Stomach (tissue), 8 donors: ENCODE measurements at regions not wholly inside any gene's neighbourhood (a gene's known extent, or its start where the extent isn't known, plus 50 kb on each side); places are given as distances from the start of the nearest gene placed in this dataset.

Experiments
- DNase-seq, 2 donors: peaks; one replicate each; pipeline versions ENCODE4 v3.0.0 to v3.0.0-alpha.2; 2013 to 2019
- H3K27ac ChIP-seq, 5 donors: fragments of 200-600 bp in 4 of 5; sonication (generic) in 4 of 5; one replicate each; pipeline ENCODE4 v1.5.1; 2013 to 2019; ENCODE audit warnings: mild to moderate bottlenecking in 1 of 5, moderate library complexity in 1 of 5
- H3K27me3 ChIP-seq, 3 donors: fragments of 200-600 bp; sonication (generic); one replicate each; pipeline ENCODE4 v1.5.1; 2017 to 2019; ENCODE audit warnings: mixed run types in 1 of 3
- H3K36me3 ChIP-seq, 4 donors: fragments of 200-600 bp; sonication (generic); 1 replicate in 3 of 4; 2 replicates in 1 of 4; pipeline ENCODE4 v1.5.1; 2016 to 2019
- H3K4me1 ChIP-seq, 4 donors: fragments of 200-600 bp; sonication (generic); one replicate each; pipeline ENCODE4 v1.5.1; 2016 to 2019
- H3K4me3 ChIP-seq, 4 donors: fragments of 200-600 bp; sonication (generic) in 3 of 4; one replicate each; pipeline ENCODE4 v1.5.1; 2016 to 2019; ENCODE audit warnings: mild to moderate bottlenecking in 1 of 4
- H3K9me3 ChIP-seq, 4 donors: fragments of 200-600 bp; sonication (generic); one replicate each; pipeline ENCODE4 v1.5.1; 2016 to 2019
- CTCF ChIP-seq, 7 experiments: fragments of 450-650 bp in 4 of 7; fragments of 200-600 bp in 3 of 7; sonication (generic) in 3 of 7; IDR thresholded peaks; one replicate each; pipeline ENCODE4 v1.5.1; 2016 to 2019; ENCODE audit warnings: antibody characterized with exemption in 7 of 7, control low read depth in 2 of 7, mild to moderate bottlenecking in 1 of 7
- EP300 ChIP-seq: sonication (generic); formaldehyde crosslinking; IDR thresholded peaks from one replicate; pipeline ENCODE4 v1.6.1; 2017; ENCODE audit warnings: antibody characterized with exemption
- POLR2A ChIP-seq, 4 donors: fragments of 450-650 bp; IDR thresholded peaks; one replicate each; pipeline ENCODE4 v1.6.1; 2016; ENCODE audit warnings: antibody characterized with exemption in 4 of 4, control low read depth in 2 of 4, mild to moderate bottlenecking in 1 of 4, moderate library complexity in 1 of 4
- POLR2AphosphoS5 ChIP-seq, 3 donors: sonication (generic); formaldehyde crosslinking; IDR thresholded peaks; one replicate each; pipeline ENCODE4 v1.6.1; 2016; ENCODE audit warnings: antibody characterized with exemption in 3 of 3
- WGBS, 5 donors: extraction: QIAGEN DNeasy Blood & Tissue Kit in 3 of 5; methylation state at CpG; one replicate each; pipeline versions ENCODE4 v1.1.5 to v1.1.7; 2013 to 2018; 5-methylcytosine and 5-hydroxymethylcytosine counted together
- intact Hi-C: fragments of 100-400 bp; cut with DNase I; formaldehyde crosslinking; loops from one replicate; pipeline ENCODE4 v1.15.1; 2023; ENCODE audit warnings: low total_unique reads
- donor health status: healthy with polysubstance abuse.
- donor health status: Bipolar disorder and iron deficiency.
- donor health status: healthy.

- H3K4me1 ChIP-seq: peaks cover 0 to 11% (median 0%) of the 10 kb centered on the region in 4 donors
Measured at GRCh38 chr9:134245179-134245578, 80.8 kb upstream of the RNU6ATAC start.

GRCh38 chr9:134247918-134248631 lies 78.2 kb upstream of the RXRA start:
- Histone ChIP-seq H3K27ac (no peak overlapping the region), H3K4me1 (peaks cover 0 to 11% (median 0%) of the 10 kb centered on the region in 4 donors), H3K4me3 (no peak overlapping the region), H3K27me3 (no peaks in the 10 kb centered on the region), H3K9me3 (peaks cover 0 to 17% (median 12%) of the 10 kb centered on the region in 4 donors), H3K36me3 (no peaks in the 10 kb centered on the region)
- 82 to 95% (median 94%) methylated on average over 5 of the region's 5 CpGs for WGBS, 5 donors
- TF ChIP-seq POLR2AphosphoS5 (IDR thresholded peaks at IDR 0.05) (no peak), CTCF (IDR thresholded peaks at IDR 0.05) (no peak), EP300 (no peak), POLR2A (IDR thresholded peaks at IDR 0.05) (no peak)
- intact Hi-C loops: no loop called here
- DNase-seq: no peak

More at GRCh38 chr9:134245179-134245578, 80.8 kb upstream of the RNU6ATAC start:
- WGBS, 5 donors: 65 to 88% (median 78%) methylated on average over 10 to 11 of the region's 11 CpGs
- no peak overlapping the region for H3K4me3 ChIP-seq
- intact Hi-C loops: no loop called here
- H3K9me3 ChIP-seq: peaks cover 0 to 17% (median 12%) of the 10 kb centered on the region in 4 donors
- peaks cover 0 to 25% (median 0%) of the 10 kb centered on the region in 3 donors for H3K27me3 ChIP-seq
- no peaks in the 10 kb centered on the region for H3K36me3 ChIP-seq
- no peak for DNase-seq
- TF ChIP-seq POLR2AphosphoS5 (IDR thresholded peaks at IDR 0.05): no peak
- no peak for TF ChIP-seq POLR2A (IDR thresholded peaks at IDR 0.05)
- no peak for TF ChIP-seq EP300
- TF ChIP-seq CTCF (IDR thresholded peaks at IDR 0.05): no peak
- no peak overlapping the region for H3K27ac ChIP-seq

- Histone ChIP-seq H3K9me3 (peaks cover 0 to 17% (median 12%) of the 10 kb centered on the region in 4 donors), H3K4me1 (peaks cover 0 to 6% (median 0%) of the 10 kb centered on the region in 4 donors), H3K27me3 (no peaks in the 10 kb centered on the region), H3K27ac (no peak overlapping the region), H3K4me3 (no peak overlapping the region), H3K36me3 (no peaks in the 10 kb centered on the region)
- WGBS, 5 donors: 84 to 88% (median 86%) methylated on average over 27 to 33 of the region's 33 CpGs
- intact Hi-C loops: no loop called here
- no peak for DNase-seq
- TF ChIP-seq EP300: no peak
- TF ChIP-seq CTCF (IDR thresholded peaks at IDR 0.05): no peak
Measured at GRCh38 chr9:134251296-134252069, 74.8 kb upstream of the RXRA start.

GRCh38 chr9:134252084-134252830 lies 74.0 kb upstream of the RXRA start:
- peaks cover 0 to 16% (median 11%) of the 10 kb centered on the region in 4 donors for H3K9me3 ChIP-seq
- TF ChIP-seq POLR2AphosphoS5 (IDR thresholded peaks at IDR 0.05) (no peak), CTCF (IDR thresholded peaks at IDR 0.05) (no peak), POLR2A (IDR thresholded peaks at IDR 0.05) (no peak), EP300 (no peak)
- H3K27me3 ChIP-seq: no peaks in the 10 kb centered on the region
- WGBS, 5 donors: 78 to 87% (median 81%) methylated on average over 8 to 23 of the region's 23 CpGs
- no peak overlapping the region for H3K4me3 ChIP-seq
- intact Hi-C loops: no loop called here
- H3K36me3 ChIP-seq: no peaks in the 10 kb centered on the region
- H3K27ac ChIP-seq: no peak overlapping the region
- DNase-seq: no peak
- peaks cover 0 to 6% (median 0%) of the 10 kb centered on the region in 4 donors for H3K4me1 ChIP-seq
